Fibroblast of gingiva (primary cell): ENCODE measurements at regions not wholly inside any gene's neighbourhood (a gene's known extent, or its start where the extent isn't known, plus 50 kb on each side); places are given as distances from the start of the nearest gene placed in this dataset.
A peak's percentile ranks its signal among the peaks of the same experiment; 100 is the strongest.
"Not testable (repeated sequence)": the region's sequence is repeated elsewhere in the genome, so short reads cannot be mapped to it uniquely, and the experiment has no call there.

Source experiments
- DNase-seq: peaks from one replicate; pipeline ENCODE4 v3.0.0-alpha.2; 2011; ENCODE audit warnings: low read depth

GRCh38 chr1:143905214-143906179, 66.3 kb downstream of the FAM72C start:
- DNase-seq, result peak; percentile 22

GRCh38 chr1:143904622-143904979, 67.2 kb downstream of the FAM72C start:
- not testable (repeated sequence) for DNase-seq

GRCh38 chr1:143903899-143904621, 67.7 kb downstream of the FAM72C start:
- DNase-seq, result peak; percentile 48

GRCh38 chr1:143896377-143896776, 75.4 kb downstream of the FAM72C start:
- not testable (repeated sequence) for DNase-seq

GRCh38 chr1:143884932-143885574, 86.7 kb downstream of the FAM72C start:
- peak; percentile 6 for DNase-seq

GRCh38 chr1:143884532-143884931, 87.3 kb downstream of the FAM72C start:
- not testable (repeated sequence) for DNase-seq

GRCh38 chr1:143879757-143880536, 91.8 kb downstream of the FAM72C start:
- DNase-seq, result not testable (repeated sequence)

GRCh38 chr1:143875947-143876346, 95.8 kb downstream of the FAM72C start:
- DNase-seq, result not testable (repeated sequence)

- DNase-seq, result not testable (repeated sequence)
These were observed 97.2 kb downstream of the FAM72C start for GRCh38 chr1:143874625-143875024.

GRCh38 chr1:143873650-143874049, 98.1 kb downstream of the FAM72C start:
- DNase-seq, result not testable (repeated sequence)

GRCh38 chr1:143870388-143870787, 101.4 kb downstream of the FAM72C start:
- not testable (repeated sequence) for DNase-seq

GRCh38 chr1:143867590-143868220, 104.1 kb downstream of the FAM72C start:
- DNase-seq, result not testable (repeated sequence)

- not testable (repeated sequence) for DNase-seq
These were observed 107.8 kb downstream of the FAM72C start for GRCh38 chr1:143863901-143864520.

GRCh38 chr1:143862722-143863121, 109.1 kb downstream of the FAM72C start:
- not testable (repeated sequence) for DNase-seq

- not testable (repeated sequence) for DNase-seq
These were observed 110.5 kb downstream of the FAM72C start for GRCh38 chr1:143861306-143861705.

- DNase-seq, result not testable (repeated sequence)
These were observed 115.9 kb downstream of the FAM72C start for GRCh38 chr1:143855867-143856266.

- DNase-seq, result not testable (repeated sequence)
These were observed 117.7 kb downstream of the FAM72C start for GRCh38 chr1:143854069-143854468.

GRCh38 chr1:143850637-143851036, 121.1 kb downstream of the FAM72C start:
- not testable (repeated sequence) for DNase-seq

- not testable (repeated sequence) for DNase-seq
These were observed 122.9 kb downstream of the FAM72C start for GRCh38 chr1:143848859-143849258.

GRCh38 chr1:143845193-143845592, 126.6 kb downstream of the FAM72C start:
- DNase-seq, result not testable (repeated sequence)
